Motor neuron (in vitro differentiated cells): ENCODE measurements at regions not wholly inside any gene's neighbourhood (a gene's known extent, or its start where the extent isn't known, plus 50 kb on each side); places are given as distances from the start of the nearest gene placed in this dataset.
"Not testable (repeated sequence)": the region's sequence is repeated elsewhere in the genome, so short reads cannot be mapped to it uniquely, and the experiment has no call there.

Experiments
- ATAC-seq, 8 experiments: fragments of 200-7000 bp; cut with Tn5 transposase; replicated peaks in 6 of 8; 2 replicates each; pipeline ENCODE4 v1.8.0; 2021; ENCODE audit warnings: mild to moderate bottlenecking in 8 of 8, moderate library complexity in 8 of 8
- H3K27ac ChIP-seq, 2 donors: fragments of 250-450 bp; sonication (Bioruptor Pico); 2 replicates each; pipeline ENCODE4 v1.9.0; 2021; ENCODE audit warnings: antibody characterized with exemption in 2 of 2, mild to moderate bottlenecking in 2 of 2, moderate library complexity in 1 of 2
- H3K4me1 ChIP-seq, 2 donors: fragments of 250-450 bp; sonication (Bioruptor Pico); replicated peaks in 1 of 2; 2 replicates each; pipeline ENCODE4 v1.6.1; 2021; ENCODE audit warnings: antibody characterized with exemption in 2 of 2, mild to moderate bottlenecking in 2 of 2, moderate library complexity in 1 of 2
- H3K4me3 ChIP-seq, 5 donors: fragments of 250-450 bp; sonication (Bioruptor Pico); 2 replicates each; pipeline ENCODE4 v1.9.0; 2021; ENCODE audit warnings: antibody characterized with exemption in 5 of 5, mild to moderate bottlenecking in 5 of 5, moderate library complexity in 4 of 5
- WGBS, 10 experiments: fragments of 450-650 bp; shearing (Covaris generic); methylation state at CpG; one replicate each; pipeline ENCODE4 v1.0.0; 2022; 5-methylcytosine and 5-hydroxymethylcytosine counted together
- in situ Hi-C, 9 experiments: fragments of 400-800 bp; cut with MboI; loops; one replicate each; pipeline ENCODE4 v1.15.0; 2021; ENCODE audit warnings: low sequenced_read_pairs in 9 of 9, low pct_unique_long_range_greater_than_20kb in 2 of 9; ENCODE audit not compliant: unreplicated experiment in 9 of 9

- in situ Hi-C loops, result no loop called here
- peak in 3 of 8 experiments; percentile 27 to 64 (median 45) for ATAC-seq
Measured at GRCh38 chr6:6866656-6867403, 240.9 kb upstream of the RREB1 start.

GRCh38 chr6:6867404-6867799, 240.4 kb upstream of the RREB1 start:
- Histone ChIP-seq H3K27ac (no peak overlapping the region), H3K4me1 (no peaks in the 10 kb centered on the region), H3K4me3 (no peak overlapping the region)
- in situ Hi-C loops, result no loop called here
- peak in 4 of 8 experiments; percentile 13 to 86 (median 44) for ATAC-seq
- WGBS, 10 experiments, result 0 to 87% (median 52%) methylated on average over 1 to 4 of the region's 4 CpGs; no CpG with 5 or more reads in 3 of the 10 experiments

More at GRCh38 chr6:6866656-6867403, 240.9 kb upstream of the RREB1 start:
- Histone ChIP-seq H3K27ac (no peak overlapping the region), H3K4me1 (no peaks in the 10 kb centered on the region), H3K4me3 (no peak overlapping the region)
- WGBS, 10 experiments, result 0 to 90% (median 62%) methylated on average over 1 to 4 of the region's 7 CpGs; no CpG with 5 or more reads in 1 of the 10 experiments

GRCh38 chr6:6869094-6869493, 238.7 kb upstream of the RREB1 start:
- in situ Hi-C loops, result no loop called here
- Histone ChIP-seq H3K27ac (no peak overlapping the region), H3K4me1 (no peaks in the 10 kb centered on the region), H3K4me3 (no peak overlapping the region)
- WGBS, 10 experiments, result 83 to 100% (median 100%) methylated on average over 1 to 3 of the region's 10 CpGs; no CpG with 5 or more reads in 5 of the 10 experiments
- no peak for ATAC-seq

GRCh38 chr6:6870921-6871320, 236.8 kb upstream of the RREB1 start:
- Histone ChIP-seq H3K4me1 (no peaks in the 10 kb centered on the region), H3K4me3 (no peak overlapping the region), H3K27ac (no peak overlapping the region)
- no peak for ATAC-seq
- 60 to 100% (median 91%) methylated on average over 1 to 5 of the region's 5 CpGs; no CpG with 5 or more reads in 2 of the 10 experiments for WGBS, 10 experiments
- in situ Hi-C loops, result no loop called here

GRCh38 chr6:6872459-6873344, 235.1 kb upstream of the RREB1 start:
- in situ Hi-C loops, result no loop called here
- peak in 3 of 8 experiments; percentile 97 to 98 (median 98) for ATAC-seq
- Histone ChIP-seq H3K4me3 (no peak overlapping the region), H3K27ac (no peak overlapping the region), H3K4me1 (no peaks in the 10 kb centered on the region)
- WGBS, 10 experiments, result 37 to 91% (median 75%) methylated on average over 1 to 5 of the region's 7 CpGs

- no peaks in the 10 kb centered on the region for H3K4me1 ChIP-seq
- in situ Hi-C loops, result no loop called here
- WGBS, 10 experiments, result 70 to 88% (median 80%) methylated on average over 1 to 6 of the region's 6 CpGs; no CpG with 5 or more reads in 4 of the 10 experiments
- H3K27ac ChIP-seq, result no peak overlapping the region
- no peak overlapping the region for H3K4me3 ChIP-seq
- no peak for ATAC-seq
Measured at GRCh38 chr6:6873778-6874177, 234.0 kb upstream of the RREB1 start.

- in situ Hi-C loops, result no loop called here
- H3K27ac ChIP-seq, result no peak overlapping the region
- H3K4me3 ChIP-seq, result no peak overlapping the region
- ATAC-seq, result peak in 2 of 8 experiments; percentile 13 to 45
- no peaks in the 10 kb centered on the region for H3K4me1 ChIP-seq
- WGBS, 10 experiments, result 32 to 83% (median 65%) methylated on average over 1 to 5 of the region's 5 CpGs; no CpG with 5 or more reads in 2 of the 10 experiments
Measured at GRCh38 chr6:6875818-6876470, 231.8 kb upstream of the RREB1 start.

GRCh38 chr6:6877792-6878191, 230.0 kb upstream of the RREB1 start:
- in situ Hi-C loops, result not testable (repeated sequence)

DNA sequence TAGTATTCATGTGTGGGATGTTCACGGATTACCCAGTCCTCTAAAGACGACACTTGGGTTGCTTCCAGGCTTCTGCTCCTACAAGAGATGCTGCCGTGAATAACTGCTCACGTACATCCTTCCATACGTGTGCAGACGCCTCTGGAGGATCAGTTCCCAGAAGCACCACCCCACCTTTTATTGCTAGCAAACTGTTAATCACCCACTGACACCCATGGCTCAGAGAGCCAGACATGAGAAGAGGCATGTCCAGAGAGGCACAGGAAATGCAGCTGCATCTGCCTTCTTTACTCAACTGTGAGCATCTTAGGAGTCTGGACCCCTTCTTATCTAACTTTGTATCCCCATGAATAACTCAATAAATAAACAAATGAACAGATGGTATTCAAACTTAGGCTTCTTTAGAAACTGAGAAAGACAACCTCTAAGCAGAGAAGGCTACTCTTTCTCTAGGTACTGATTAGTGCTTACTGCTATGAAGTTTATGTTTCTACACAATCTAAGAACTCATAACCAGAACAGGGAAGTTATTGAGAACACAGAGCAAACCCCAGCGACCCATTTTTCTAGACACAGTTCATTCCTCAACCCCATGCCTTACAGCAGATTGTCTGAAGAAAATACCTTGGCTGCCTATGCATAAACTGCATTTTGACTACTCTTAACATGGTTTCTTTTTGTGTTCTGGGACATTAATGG, 228.7 kb upstream of the RREB1 start:
- in situ Hi-C loops, result no loop called here
- WGBS, 10 experiments, result 20 to 100% (median 85%) methylated on average over 1 to 7 of the region's 7 CpGs; no CpG with 5 or more reads in 2 of the 10 experiments
- H3K4me1 ChIP-seq, result peaks cover 0 to 6% of the 10 kb centered on the region in 2 donors
- no peak overlapping the region for H3K4me3 ChIP-seq
- ATAC-seq, result peak in 2 of 8 experiments; percentile 62 to 77
- no peak overlapping the region for H3K27ac ChIP-seq

More at GRCh38 chr6:6877792-6878191, 230.0 kb upstream of the RREB1 start:
- not testable (repeated sequence) for H3K4me1 ChIP-seq, ATAC-seq, H3K4me3 ChIP-seq, H3K27ac ChIP-seq
- WGBS, 10 experiments, result 57% methylated on average over 1 of the region's 5 CpGs; no CpG with 5 or more reads in 9 of the 10 experiments

DNA sequence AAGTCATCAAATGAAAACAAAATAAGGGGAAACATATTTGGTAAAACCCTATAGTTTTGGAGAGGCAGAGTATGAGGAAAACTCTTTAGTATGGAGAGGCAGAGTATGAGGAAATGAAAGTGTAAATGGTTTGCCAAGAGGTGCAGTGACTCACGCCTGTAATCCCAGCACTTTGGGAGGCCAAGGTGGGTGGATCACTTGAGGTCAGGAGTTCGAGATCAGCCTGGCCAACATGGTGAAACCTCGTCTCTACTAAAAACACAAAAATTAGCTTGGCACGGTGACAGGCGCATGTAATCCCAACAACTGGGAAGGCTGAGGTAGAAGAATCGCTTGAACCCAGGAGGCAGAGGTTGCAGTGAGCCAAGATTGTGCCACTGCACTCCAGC, 228.2 kb upstream of the RREB1 start:
- H3K4me3 ChIP-seq, H3K27ac ChIP-seq, H3K4me1 ChIP-seq, in situ Hi-C loops: not testable (repeated sequence)
- WGBS, 10 experiments, result 65 to 100% (median 91%) methylated on average over 2 to 5 of the region's 6 CpGs; no CpG with 5 or more reads in 4 of the 10 experiments
- ATAC-seq, result peak in 2 of 8 experiments; percentile 17 to 40

DNA sequence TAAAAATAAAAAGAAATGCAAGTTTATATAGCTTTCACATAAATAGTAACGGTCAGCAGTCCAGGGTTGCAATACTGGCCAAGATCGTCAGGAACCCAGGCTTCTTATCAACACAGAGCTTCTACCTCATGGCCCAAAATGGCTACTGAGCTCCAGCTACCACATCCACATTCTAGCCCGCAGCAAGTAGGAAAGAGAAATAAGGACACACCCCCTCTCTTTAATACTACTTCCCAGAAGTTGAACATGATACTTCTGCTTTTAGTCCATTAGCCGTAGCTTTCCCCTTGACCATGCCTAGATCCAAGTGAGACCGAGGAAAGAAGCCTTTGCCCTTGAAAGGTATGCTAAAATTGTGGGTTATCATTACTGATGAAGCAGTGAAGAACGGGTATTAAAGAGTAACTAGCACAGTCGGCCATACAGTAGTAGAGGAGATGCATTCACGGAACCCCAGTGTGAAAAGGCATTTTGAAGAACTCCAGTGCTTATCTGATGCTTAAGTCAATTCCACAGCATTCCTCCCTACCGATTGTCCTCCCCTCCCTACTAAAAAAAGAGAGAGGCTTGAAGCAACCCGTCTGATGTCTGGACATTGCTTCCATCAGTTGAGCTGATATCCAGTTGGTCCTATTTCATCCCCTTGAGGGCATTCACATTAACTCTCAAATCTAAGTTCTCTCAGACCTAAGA, 226.9 kb upstream of the RREB1 start:
- WGBS, 10 experiments, result 67 to 100% (median 85%) methylated on average over 1 to 9 of the region's 10 CpGs
- Histone ChIP-seq H3K4me1 (peaks cover 4 to 13% of the 10 kb centered on the region in 2 donors), H3K4me3 (no peak overlapping the region), H3K27ac (no peak overlapping the region)
- ATAC-seq, result no peak
- in situ Hi-C loops, result no loop called here
